HG02678 (cell line): ENCODE measurements at regions not wholly inside any gene's neighbourhood (a gene's known extent, or its start where the extent isn't known, plus 50 kb on each side); places are given as distances from the start of the nearest gene placed in this dataset.
"Not testable (repeated sequence)": the region's sequence is repeated elsewhere in the genome, so short reads cannot be mapped to it uniquely, and the experiment has no call there.

Experiments
- ATAC-seq: cut with Tn5 transposase; IDR thresholded peaks from one replicate; pipeline ENCODE4 v1.9.1; 2021; ENCODE audit warnings: mild to moderate bottlenecking, moderate library complexity; ENCODE audit not compliant: unreplicated experiment

- ATAC-seq = no peak
Measured at GRCh38 chr12:46982629-46983392, 96.6 kb upstream of the PCED1B start.

DNA sequence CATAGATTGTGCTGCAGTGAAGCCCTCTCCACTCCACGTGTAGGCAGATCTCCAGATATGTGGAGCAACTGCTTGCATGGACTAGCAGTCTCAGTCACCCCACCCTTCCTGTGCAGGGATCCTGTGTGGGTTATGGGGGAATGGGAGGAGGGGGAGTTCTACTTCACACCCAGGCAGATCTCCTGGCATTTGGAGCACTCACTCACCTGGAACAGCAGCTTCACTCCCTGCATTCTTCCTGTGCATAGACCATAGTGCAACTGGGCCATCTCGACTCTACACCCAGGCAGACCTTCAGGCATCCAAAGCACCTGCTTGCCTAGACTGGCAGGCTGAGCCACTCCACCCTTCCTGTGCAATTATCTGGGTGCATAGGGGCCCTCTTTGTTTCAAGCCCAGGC, 96.0 kb upstream of the PCED1B start:
- no peak for ATAC-seq

GRCh38 chr12:46983959-46984841, 95.2 kb upstream of the PCED1B start:
- ATAC-seq = peak; percentile 75

GRCh38 chr12:46985816-46986215, 93.6 kb upstream of the PCED1B start:
- no peak for ATAC-seq

DNA sequence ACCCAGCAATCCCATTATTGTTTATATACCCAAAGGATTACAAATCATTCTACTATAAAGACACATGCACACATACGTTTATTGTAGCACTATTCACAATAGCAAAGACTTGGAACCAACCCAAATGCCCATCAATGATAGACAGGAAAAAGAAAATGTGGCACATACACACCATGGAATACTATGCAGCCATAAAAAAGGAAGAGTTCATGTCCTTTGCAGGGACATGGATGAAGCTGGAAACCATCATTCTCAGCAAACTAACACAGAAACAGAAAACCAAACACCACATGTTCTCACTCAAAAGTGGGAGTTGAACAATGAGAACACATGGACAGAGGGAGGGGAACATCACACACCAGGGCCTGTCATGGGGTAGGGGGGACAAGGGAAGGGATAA, 91.3 kb upstream of the PCED1B start:
- not testable (repeated sequence) for ATAC-seq

GRCh38 chr12:46990211-46990610, 89.2 kb upstream of the PCED1B start:
- ATAC-seq = no peak

- not testable (repeated sequence) for ATAC-seq
Measured at GRCh38 chr12:46992051-46992450, 87.4 kb upstream of the PCED1B start.

DNA sequence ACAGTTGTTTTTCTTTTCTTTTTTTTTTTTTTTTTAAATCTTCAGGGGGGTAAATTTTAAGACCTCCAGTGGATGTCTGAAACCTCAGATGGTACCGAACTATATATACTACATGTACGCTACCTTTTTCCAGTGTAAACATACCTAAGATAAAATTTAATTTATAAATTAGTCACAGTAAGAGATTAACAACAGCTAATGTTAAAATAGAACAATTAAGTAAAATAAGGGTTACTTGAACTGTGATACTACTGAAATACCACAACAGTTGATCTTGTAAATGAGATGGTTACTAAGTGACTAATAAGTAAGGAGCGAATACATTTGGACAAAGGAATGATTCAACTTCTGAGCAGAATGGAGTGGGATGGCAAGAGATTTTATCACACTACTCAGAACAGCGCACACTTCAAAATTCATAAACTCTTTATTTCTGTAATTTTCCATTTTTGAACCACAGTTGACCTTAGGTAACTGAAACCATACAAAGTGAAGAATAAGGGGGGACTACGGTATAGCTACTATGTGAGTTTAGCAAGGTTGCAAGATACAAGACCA, 80.5 kb upstream of the PCED1B start:
- no peak for ATAC-seq

- no peak for ATAC-seq
Measured at GRCh38 chr12:47004634-47005033, 74.8 kb upstream of the PCED1B start.

- no peak for ATAC-seq
Measured at GRCh38 chr12:47007048-47007447, 72.4 kb upstream of the PCED1B start.

- ATAC-seq = no peak
Measured at GRCh38 chr12:47012552-47012951, 66.9 kb upstream of the PCED1B start.

- ATAC-seq = no peak
Measured at GRCh38 chr12:47014474-47014873, 64.9 kb upstream of the PCED1B start.

DNA sequence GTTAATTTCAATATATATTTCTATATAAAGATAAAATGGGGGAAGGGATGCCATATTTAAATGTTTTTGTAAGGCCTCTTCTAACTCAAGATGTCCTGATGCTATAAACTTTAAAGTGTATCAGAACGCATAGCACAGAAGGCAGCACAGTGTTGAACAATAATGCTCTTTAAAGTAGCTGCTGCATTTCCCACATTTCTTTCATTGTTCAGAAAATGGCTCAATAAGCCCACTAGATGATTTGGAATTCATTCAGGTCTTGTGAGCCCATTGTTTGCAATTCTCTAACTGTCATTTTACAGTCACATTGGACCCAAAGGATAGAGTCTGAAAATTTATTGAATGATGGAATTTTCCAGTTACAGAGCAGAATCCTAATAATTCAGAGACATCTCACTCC, 64.0 kb upstream of the PCED1B start:
- ATAC-seq = no peak

GRCh38 chr12:47017041-47017713, 62.2 kb upstream of the PCED1B start:
- ATAC-seq = no peak

GRCh38 chr12:47017901-47018475, 61.4 kb upstream of the PCED1B start:
- ATAC-seq = no peak

GRCh38 chr12:47020211-47020821, 59.1 kb upstream of the PCED1B start:
- no peak for ATAC-seq

GRCh38 chr12:47021298-47021697, 58.1 kb upstream of the PCED1B start:
- ATAC-seq = no peak

- ATAC-seq = no peak
Measured at GRCh38 chr12:47022296-47022695, 57.1 kb upstream of the PCED1B start.

- no peak for ATAC-seq
Measured at GRCh38 chr12:47023311-47023710, 56.1 kb upstream of the PCED1B start.

DNA sequence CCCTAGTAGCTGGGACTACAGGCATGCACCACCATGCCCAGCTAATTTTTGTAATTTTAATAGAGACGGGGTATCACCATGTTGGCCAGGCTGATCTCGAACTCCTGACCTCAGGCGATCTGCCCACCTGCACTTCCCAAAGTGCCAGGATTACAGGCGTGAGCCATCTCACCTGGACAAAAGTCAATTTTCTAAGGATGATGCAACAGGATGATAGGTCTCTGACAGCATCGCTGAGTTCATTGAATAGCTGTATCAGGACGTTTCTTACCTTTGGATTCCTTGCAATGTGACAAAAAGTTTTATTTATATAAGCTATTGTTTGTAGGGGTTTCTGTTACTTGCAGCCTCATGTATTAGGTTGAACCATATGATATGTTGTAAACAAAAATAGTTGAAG, 55.5 kb upstream of the PCED1B start:
- no peak for ATAC-seq
